AG20443 (cell line): ENCODE measurements at regions not wholly inside any gene's neighbourhood (a gene's known extent, or its start where the extent isn't known, plus 50 kb on each side); places are given as distances from the start of the nearest gene placed in this dataset.

Source experiments
- DNase-seq: peaks from one replicate; pipeline ENCODE4 v3.0.0; 2012; ENCODE audit warnings: low spot score, mixed read lengths

- DNase-seq: no peak
Measured at GRCh38 chr5:79182141-79182540, 53.8 kb upstream of the JMY start.

GRCh38 chr5:79183011-79183410 lies 52.9 kb upstream of the JMY start:
- DNase-seq: no peak

GRCh38 chr5:79183617-79184016 lies 52.3 kb upstream of the JMY start:
- peak; percentile 21 for DNase-seq

- no peak for DNase-seq
Measured at GRCh38 chr5:79186021-79186420, 49.9 kb upstream of the JMY start.
